H9 (cell line): ENCODE measurements at regions not wholly inside any gene's neighbourhood (a gene's known extent, or its start where the extent isn't known, plus 50 kb on each side); places are given as distances from the start of the nearest gene placed in this dataset.

Experiments
- DNase-seq: peaks from one replicate; pipeline ENCODE4 v3.0.0-alpha.2; 2017
- H2AFZ ChIP-seq: one replicate; pipeline ENCODE4 v1.6.1; 2013; ENCODE audit warnings: mild to moderate bottlenecking, low read length, control low read depth, moderate library complexity
- H2AK5ac ChIP-seq: 2 replicates; pipeline ENCODE4 v1.6.1; 2013; ENCODE audit warnings: low read length, control low read depth, mixed read lengths; ENCODE audit not compliant: insufficient read length
- H2BK120ac ChIP-seq: one replicate; pipeline ENCODE4 v1.6.1; 2013; ENCODE audit warnings: low read depth, mild to moderate bottlenecking, low read length, control low read depth, inconsistent platforms; ENCODE audit not compliant: poor library complexity, severe bottlenecking
- H2BK12ac ChIP-seq: 2 replicates; pipeline ENCODE4 v1.6.1; 2013; ENCODE audit warnings: low read length, control low read depth, mixed read lengths, low read depth; ENCODE audit not compliant: insufficient read length
- H2BK15ac ChIP-seq: 2 replicates; pipeline ENCODE4 v1.6.1; 2013; ENCODE audit warnings: low read depth, low read length, control low read depth
- H2BK20ac ChIP-seq: one replicate; pipeline ENCODE4 v1.6.1; 2013; ENCODE audit warnings: low read depth, mild to moderate bottlenecking, low read length, control low read depth, inconsistent platforms; ENCODE audit not compliant: poor library complexity, severe bottlenecking
- H2BK5ac ChIP-seq: 2 replicates; pipeline ENCODE4 v1.6.1; 2013; ENCODE audit warnings: low read length, control low read depth, mixed read lengths; ENCODE audit not compliant: insufficient read length
- H3K14ac ChIP-seq: 2 replicates; pipeline ENCODE4 v1.6.1; 2013; ENCODE audit warnings: low read length, control low read depth; ENCODE audit not compliant: insufficient read depth
- H3K18ac ChIP-seq: 2 replicates; pipeline ENCODE4 v1.6.1; 2013; ENCODE audit warnings: low read depth, mild to moderate bottlenecking, mixed read lengths, low read length, control low read depth; ENCODE audit not compliant: insufficient read length
- H3K23ac ChIP-seq: 2 replicates; pipeline ENCODE4 v1.6.1; 2013; ENCODE audit warnings: low read length, control low read depth, mixed read lengths, low read depth; ENCODE audit not compliant: insufficient read length
- H3K23me2 ChIP-seq: 2 replicates; pipeline ENCODE4 v1.6.1; 2013; ENCODE audit warnings: low read depth, mild to moderate bottlenecking, mixed read lengths, low read length, control low read depth; ENCODE audit not compliant: insufficient read length, poor library complexity, severe bottlenecking
- H3K27ac ChIP-seq: 2 replicates; pipeline ENCODE4 v1.5.1; 2013; ENCODE audit warnings: low read length, control low read depth, mixed read lengths, low read depth; ENCODE audit not compliant: insufficient read length
- H3K27me3 ChIP-seq: 2 replicates; pipeline ENCODE4 v1.6.1; 2013; ENCODE audit warnings: low read length, control low read depth, inconsistent platforms; ENCODE audit not compliant: insufficient read depth
- H3K4ac ChIP-seq: 2 replicates; pipeline ENCODE4 v1.6.1; 2013; ENCODE audit warnings: low read depth, mild to moderate bottlenecking, control low read depth, inconsistent platforms, low read length, moderate library complexity
- H3K4me1 ChIP-seq: 2 replicates; pipeline ENCODE4 v1.6.1; 2013; ENCODE audit warnings: low read length, control low read depth, inconsistent platforms; ENCODE audit not compliant: insufficient read depth
- H3K4me2 ChIP-seq: 2 replicates; pipeline ENCODE4 v1.6.1; 2013; ENCODE audit warnings: low read length, control low read depth, mixed read lengths; ENCODE audit not compliant: insufficient read length, insufficient read depth
- H3K56ac ChIP-seq: 2 replicates; pipeline ENCODE4 v1.6.1; 2013; ENCODE audit warnings: low read depth, mild to moderate bottlenecking, mixed read lengths, low read length, control low read depth; ENCODE audit not compliant: insufficient read length
- H3K79me1 ChIP-seq: 2 replicates; pipeline ENCODE4 v1.6.1; 2013; ENCODE audit warnings: low read depth, mild to moderate bottlenecking, moderate library complexity, low read length, control low read depth, inconsistent platforms; ENCODE audit not compliant: insufficient read depth, poor library complexity, severe bottlenecking
- H3K79me2 ChIP-seq: 2 replicates; pipeline ENCODE4 v1.6.1; 2013; ENCODE audit warnings: low read length, control low read depth, inconsistent platforms; ENCODE audit not compliant: insufficient read depth
- H3K9ac ChIP-seq: 2 replicates; pipeline ENCODE4 v1.6.1; 2013; ENCODE audit warnings: low read length, control low read depth, mixed read lengths; ENCODE audit not compliant: insufficient read length; ENCODE audit errors: extremely low read depth
- H3K9me3 ChIP-seq: one replicate; pipeline ENCODE4 v1.6.1; 2013; ENCODE audit warnings: low read depth, low read length, inconsistent platforms; ENCODE audit not compliant: control insufficient read depth
- H3T11ph ChIP-seq: one replicate; pipeline ENCODE4 v1.6.1; 2013; ENCODE audit warnings: mild to moderate bottlenecking, low read length, control low read depth, inconsistent platforms
- H4K20me1 ChIP-seq: one replicate; pipeline ENCODE4 v1.6.1; 2013; ENCODE audit not compliant: control insufficient read depth, insufficient read length, insufficient read depth
- H4K5ac ChIP-seq: 2 replicates; pipeline ENCODE4 v1.6.1; 2013; ENCODE audit warnings: low read depth, mild to moderate bottlenecking, mixed read lengths, low read length, control low read depth; ENCODE audit not compliant: insufficient read length
- H4K8ac ChIP-seq: replicated peaks from 2 replicates; pipeline ENCODE4 v1.6.1; 2013; ENCODE audit warnings: low read length, control low read depth, mixed read lengths, low read depth; ENCODE audit not compliant: insufficient read length
- H4K91ac ChIP-seq: 2 replicates; pipeline ENCODE4 v1.6.1; 2013; ENCODE audit warnings: low read depth, mild to moderate bottlenecking, moderate library complexity, mixed read lengths, low read length, control low read depth; ENCODE audit not compliant: insufficient read length
- H3K27ac Mint-ChIP-seq, 3 experiments: 2 replicates in 2 of 3; 3 replicates in 1 of 3; pipeline ENCODE4 v1.8.0; 2020 to 2021; ENCODE audit warnings: mixed read lengths in 3 of 3, mild to moderate bottlenecking in 1 of 3, moderate library complexity in 1 of 3
- H3K27me3 Mint-ChIP-seq: 2 replicates; pipeline ENCODE4 v1.8.0; 2021; ENCODE audit warnings: low read depth, mild to moderate bottlenecking, moderate library complexity, mixed read lengths
- H3K36me3 Mint-ChIP-seq, 3 experiments: 2 replicates in 2 of 3; 3 replicates in 1 of 3; pipeline ENCODE4 v1.8.0; 2020 to 2021; ENCODE audit warnings: low read depth in 3 of 3, mixed read lengths in 3 of 3; ENCODE audit not compliant: insufficient read depth in 1 of 3
- H3K4me1 Mint-ChIP-seq, 2 experiments: 2 replicates each; pipeline ENCODE4 v1.8.0; 2020; ENCODE audit warnings: mixed read lengths in 2 of 2
- H3K4me3 Mint-ChIP-seq, 2 experiments: 2 replicates in 1 of 2; 3 replicates in 1 of 2; pipeline ENCODE4 v1.8.0; 2020 to 2021; ENCODE audit warnings: mild to moderate bottlenecking in 2 of 2, mixed read lengths in 2 of 2, moderate library complexity in 1 of 2
- H3K9me3 Mint-ChIP-seq, 2 experiments: 2 replicates in 1 of 2; 3 replicates in 1 of 2; pipeline ENCODE4 v1.8.0; 2020; ENCODE audit warnings: mild to moderate bottlenecking in 2 of 2, mixed read lengths in 2 of 2, moderate library complexity in 1 of 2
- WGBS: extraction: QIAGEN DNeasy Blood & Tissue Kit; methylation state at CpG from one replicate; pipeline ENCODE4 v1.1.7; 2013; ENCODE audit warnings: missing lambda C conversion rate, low lambda C conversion rate, mixed read lengths; ENCODE audit not compliant: insufficient read length; ENCODE audit errors: extremely low coverage; 5-methylcytosine and 5-hydroxymethylcytosine counted together
- TF ChIP-seq, protein P1 (sequence below): fragments of 200-600 bp; sonication (generic); conservative IDR thresholded peaks from 3 replicates; pipeline ENCODE4 v1.8.0; 2021; ENCODE audit warnings: antibody characterized with exemption, mild to moderate bottlenecking

DNA sequence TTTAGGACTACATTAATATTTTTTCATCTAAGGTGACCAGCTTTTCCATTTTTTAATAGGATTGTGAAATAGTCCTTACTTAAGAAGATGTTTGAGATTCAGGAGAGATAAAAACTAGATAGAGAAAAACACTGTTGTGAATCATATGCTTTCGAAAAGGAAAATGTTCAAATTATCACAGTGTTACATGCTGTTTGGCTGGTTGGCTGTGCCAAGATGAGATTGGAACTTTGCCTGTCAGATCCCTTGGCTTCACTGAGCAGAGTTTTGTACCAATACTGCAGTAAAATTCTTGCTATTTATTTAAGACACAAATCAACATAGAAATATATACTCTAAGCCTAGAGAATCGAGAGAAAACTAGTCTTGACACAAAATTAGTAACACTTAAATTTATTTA, 117.2 kb downstream of the OXSM start:
- H3K14ac ChIP-seq: no peak overlapping the region
- H3K27ac ChIP-seq: no peak overlapping the region
- H4K91ac ChIP-seq: no peak overlapping the region
- H3K4ac ChIP-seq: no peak overlapping the region
- H2BK15ac ChIP-seq: no peak overlapping the region
- no peak overlapping the region for H3K9ac ChIP-seq
- TF ChIP-seq, protein P1, sequence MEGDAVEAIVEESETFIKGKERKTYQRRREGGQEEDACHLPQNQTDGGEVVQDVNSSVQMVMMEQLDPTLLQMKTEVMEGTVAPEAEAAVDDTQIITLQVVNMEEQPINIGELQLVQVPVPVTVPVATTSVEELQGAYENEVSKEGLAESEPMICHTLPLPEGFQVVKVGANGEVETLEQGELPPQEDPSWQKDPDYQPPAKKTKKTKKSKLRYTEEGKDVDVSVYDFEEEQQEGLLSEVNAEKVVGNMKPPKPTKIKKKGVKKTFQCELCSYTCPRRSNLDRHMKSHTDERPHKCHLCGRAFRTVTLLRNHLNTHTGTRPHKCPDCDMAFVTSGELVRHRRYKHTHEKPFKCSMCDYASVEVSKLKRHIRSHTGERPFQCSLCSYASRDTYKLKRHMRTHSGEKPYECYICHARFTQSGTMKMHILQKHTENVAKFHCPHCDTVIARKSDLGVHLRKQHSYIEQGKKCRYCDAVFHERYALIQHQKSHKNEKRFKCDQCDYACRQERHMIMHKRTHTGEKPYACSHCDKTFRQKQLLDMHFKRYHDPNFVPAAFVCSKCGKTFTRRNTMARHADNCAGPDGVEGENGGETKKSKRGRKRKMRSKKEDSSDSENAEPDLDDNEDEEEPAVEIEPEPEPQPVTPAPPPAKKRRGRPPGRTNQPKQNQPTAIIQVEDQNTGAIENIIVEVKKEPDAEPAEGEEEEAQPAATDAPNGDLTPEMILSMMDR: no peak
- no peak overlapping the region for H4K5ac ChIP-seq
- no peaks in the 10 kb centered on the region; the same call in 1 of the 2 replicates for H3K4me1 ChIP-seq
- no peak overlapping the region for H3K18ac ChIP-seq
- H2BK20ac ChIP-seq: no peak overlapping the region
- H4K8ac ChIP-seq: no peak overlapping the region
- Mint-ChIP-seq H3K36me3 (no peaks in the 10 kb centered on the region), H3K27ac (no peak overlapping the region), H3K27me3 (no peaks in the 10 kb centered on the region), H3K4me1 (peaks cover 13 to 24% of the 10 kb centered on the region in 2 experiments), H3K9me3 (no peaks in the 10 kb centered on the region), H3K4me3 (no peak overlapping the region)
- H3K4me2 ChIP-seq: no peak overlapping the region
- H3K27me3 ChIP-seq: no peaks in the 10 kb centered on the region
- no peak overlapping the region for H2BK120ac ChIP-seq
- H3K9me3 ChIP-seq: no peaks in the 10 kb centered on the region
- no peak overlapping the region for H2AFZ ChIP-seq
- no peak overlapping the region for H2AK5ac ChIP-seq
- H4K20me1 ChIP-seq: no peaks in the 10 kb centered on the region
- H3K79me1 ChIP-seq: no peaks in the 10 kb centered on the region
- no peak overlapping the region for H2BK12ac ChIP-seq
- no peak overlapping the region for H3K56ac ChIP-seq
- no peak overlapping the region for H3T11ph ChIP-seq
- H3K79me2 ChIP-seq: no peaks in the 10 kb centered on the region
- no CpG with 5 or more reads among the region's 2 CpGs for WGBS
- no peak for DNase-seq
- H2BK5ac ChIP-seq: no peak overlapping the region
- H3K23me2 ChIP-seq: no peaks in the 10 kb centered on the region
- no peak overlapping the region for H3K23ac ChIP-seq
